Activated B cell treated with CpG ODN at 0.5 μM for 24 hours (primary cell): ENCODE measurements at regions not wholly inside any gene's neighbourhood (a gene's known extent, or its start where the extent isn't known, plus 50 kb on each side); places are given as distances from the start of the nearest gene placed in this dataset.

ENCODE experiments used
- ATAC-seq: fragments of 200-7000 bp; cut with Tn5 transposase; one replicate; pipeline ENCODE4 v1.10.0; 2021; ENCODE audit warnings: low read depth, mild to moderate bottlenecking, moderate library complexity
- CTCF ChIA-PET: fragments of 350-600 bp; sonication (Branson Sonifier 250); formaldehyde crosslinking; loops from one replicate; lab custom pipeline; 2021; ENCODE audit warnings: antibody characterized with exemption; lab: Charles Lee
- POLR2A ChIA-PET: fragments of 350-600 bp; sonication (Branson Sonifier 250); formaldehyde crosslinking; loops from one replicate; lab custom pipeline; 2021; ENCODE audit warnings: antibody characterized with exemption; lab: Charles Lee
- DNase-seq: peaks from one replicate; pipeline ENCODE4 v3.0.0; 2022
- H3K27ac Mint-ChIP-seq: one replicate; pipeline ENCODE4 v1.8.0; 2020; ENCODE audit warnings: mixed read lengths
- H3K27me3 Mint-ChIP-seq: one replicate; pipeline ENCODE4 v1.8.0; 2021; ENCODE audit warnings: mixed read lengths
- H3K36me3 Mint-ChIP-seq: one replicate; pipeline ENCODE4 v1.8.0; 2021; ENCODE audit warnings: low read depth, mixed read lengths
- H3K4me1 Mint-ChIP-seq: one replicate; pipeline ENCODE4 v1.8.0; 2021; ENCODE audit warnings: mixed read lengths
- H3K4me3 Mint-ChIP-seq: one replicate; pipeline ENCODE4 v1.8.0; 2020; ENCODE audit warnings: mild to moderate bottlenecking, mixed read lengths
- H3K9me3 Mint-ChIP-seq: one replicate; pipeline ENCODE4 v1.8.0; 2020; ENCODE audit warnings: mixed read lengths
- intact Hi-C: fragments of 100-400 bp; cut with micrococcal nuclease; formaldehyde crosslinking; loops from one replicate; pipeline ENCODE4 v1.15.1; 2024
- TF ChIP-seq, protein P1 (sequence below): fragments of 200-600 bp; IDR thresholded peaks from one replicate; pipeline ENCODE4 v1.8.0; 2022; ENCODE audit warnings: antibody characterized with exemption, mild to moderate bottlenecking

DNA sequence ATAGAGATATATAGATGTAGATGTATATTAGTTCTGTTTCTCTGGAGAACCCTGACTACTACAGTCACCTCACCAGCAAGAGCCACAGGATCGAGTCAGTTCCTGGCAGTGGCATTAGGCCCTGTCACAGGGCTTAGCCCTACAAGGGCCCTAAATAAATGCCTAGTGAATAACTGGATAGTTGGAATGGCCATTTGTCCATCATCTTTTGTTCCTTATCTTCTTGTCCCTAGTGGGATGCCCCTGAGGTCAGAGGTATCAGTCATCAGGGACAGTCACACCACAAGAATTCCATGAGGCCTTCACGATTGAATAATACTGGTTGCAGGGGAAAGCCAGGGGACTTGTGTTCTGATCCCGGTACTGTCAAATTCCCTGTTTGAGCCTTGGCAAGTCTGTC is 204.9 kb upstream of the PPP2R3A start:
- H3K36me3 Mint-ChIP-seq: no peaks in the 10 kb centered on the region
- CTCF ChIA-PET: no interaction called here
- no peaks in the 10 kb centered on the region for H3K27me3 Mint-ChIP-seq
- intact Hi-C loops: no loop called here
- H3K4me3 Mint-ChIP-seq: no peak overlapping the region
- no peak for DNase-seq
- no peaks in the 10 kb centered on the region for H3K4me1 Mint-ChIP-seq
- POLR2A ChIA-PET: no interaction called here
- H3K9me3 Mint-ChIP-seq: peaks cover 5% of the 10 kb centered on the region
- no peak for ATAC-seq
- TF ChIP-seq, protein P1, sequence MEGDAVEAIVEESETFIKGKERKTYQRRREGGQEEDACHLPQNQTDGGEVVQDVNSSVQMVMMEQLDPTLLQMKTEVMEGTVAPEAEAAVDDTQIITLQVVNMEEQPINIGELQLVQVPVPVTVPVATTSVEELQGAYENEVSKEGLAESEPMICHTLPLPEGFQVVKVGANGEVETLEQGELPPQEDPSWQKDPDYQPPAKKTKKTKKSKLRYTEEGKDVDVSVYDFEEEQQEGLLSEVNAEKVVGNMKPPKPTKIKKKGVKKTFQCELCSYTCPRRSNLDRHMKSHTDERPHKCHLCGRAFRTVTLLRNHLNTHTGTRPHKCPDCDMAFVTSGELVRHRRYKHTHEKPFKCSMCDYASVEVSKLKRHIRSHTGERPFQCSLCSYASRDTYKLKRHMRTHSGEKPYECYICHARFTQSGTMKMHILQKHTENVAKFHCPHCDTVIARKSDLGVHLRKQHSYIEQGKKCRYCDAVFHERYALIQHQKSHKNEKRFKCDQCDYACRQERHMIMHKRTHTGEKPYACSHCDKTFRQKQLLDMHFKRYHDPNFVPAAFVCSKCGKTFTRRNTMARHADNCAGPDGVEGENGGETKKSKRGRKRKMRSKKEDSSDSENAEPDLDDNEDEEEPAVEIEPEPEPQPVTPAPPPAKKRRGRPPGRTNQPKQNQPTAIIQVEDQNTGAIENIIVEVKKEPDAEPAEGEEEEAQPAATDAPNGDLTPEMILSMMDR: no peak
- no peak overlapping the region for H3K27ac Mint-ChIP-seq

DNA sequence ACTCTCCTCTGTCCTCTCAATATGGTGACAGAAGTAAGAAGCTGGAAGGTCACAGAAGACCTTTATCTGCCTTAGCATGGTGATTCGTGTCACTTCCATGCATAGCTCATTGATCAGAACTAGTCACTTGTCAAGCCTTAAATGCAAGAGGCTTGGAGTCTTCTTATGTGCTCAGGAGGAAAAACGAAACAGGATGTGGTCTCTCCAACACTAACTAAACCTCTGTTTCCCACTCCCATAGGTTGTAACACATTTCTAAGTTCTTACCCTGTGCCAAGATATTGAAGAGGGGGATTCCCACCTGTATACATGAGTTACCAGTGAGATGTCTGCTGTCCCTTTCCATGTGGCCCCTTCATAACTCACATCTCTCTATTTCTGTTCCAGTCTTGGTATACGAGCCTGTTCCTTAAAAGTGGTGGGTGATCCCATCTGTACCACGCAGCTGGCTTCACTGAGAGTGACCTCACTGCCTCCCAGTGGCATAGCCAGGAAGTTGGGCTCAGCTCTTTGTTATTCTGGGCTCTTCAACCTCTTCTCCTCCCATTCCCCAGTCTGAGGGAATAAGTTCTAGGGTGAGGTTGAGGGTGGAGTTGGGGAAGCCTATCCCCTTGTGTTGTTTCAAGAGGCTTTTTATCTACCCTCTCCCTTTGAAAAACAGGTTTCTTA is 203.2 kb upstream of the PPP2R3A start:
- no peaks in the 10 kb centered on the region for H3K4me1 Mint-ChIP-seq
- CTCF ChIA-PET: no interaction called here
- DNase-seq (no peak), ATAC-seq (no peak)
- H3K27me3 Mint-ChIP-seq: no peaks in the 10 kb centered on the region
- intact Hi-C loops: no loop called here
- H3K9me3 Mint-ChIP-seq: peaks cover 5% of the 10 kb centered on the region
- no peak overlapping the region for H3K4me3 Mint-ChIP-seq
- POLR2A ChIA-PET: no interaction called here
- TF ChIP-seq, protein P1: no peak
- H3K36me3 Mint-ChIP-seq: no peaks in the 10 kb centered on the region
- no peak overlapping the region for H3K27ac Mint-ChIP-seq

DNA sequence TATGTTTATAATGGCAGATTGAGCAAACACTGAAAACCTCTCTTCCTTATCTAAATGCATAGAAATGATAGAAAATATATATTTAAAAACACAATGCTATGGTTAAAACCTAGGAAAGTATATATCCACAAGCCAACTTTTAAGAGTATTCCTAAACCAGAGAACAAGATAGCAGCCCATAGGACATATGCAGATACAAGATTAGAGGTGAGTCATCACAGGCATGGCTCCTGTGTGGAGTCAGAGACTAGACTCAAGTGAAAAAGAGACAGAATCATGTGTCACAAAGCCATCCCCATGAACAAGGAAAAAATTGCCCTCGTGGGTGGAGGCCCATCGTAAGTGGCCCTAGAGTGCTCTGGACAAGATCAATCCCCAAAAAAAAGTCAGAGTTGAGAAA is 199.4 kb upstream of the PPP2R3A start:
- Mint-ChIP-seq H3K4me3 (no peak overlapping the region), H3K27me3 (no peaks in the 10 kb centered on the region), H3K9me3 (peaks cover 5% of the 10 kb centered on the region), H3K27ac (no peak overlapping the region), H3K4me1 (no peaks in the 10 kb centered on the region), H3K36me3 (no peaks in the 10 kb centered on the region)
- TF ChIP-seq, protein P1: no peak
- ChIA-PET CTCF (no interaction called here), POLR2A (no interaction called here)
- intact Hi-C loops: no loop called here
- no peak for DNase-seq
- no peak for ATAC-seq

DNA sequence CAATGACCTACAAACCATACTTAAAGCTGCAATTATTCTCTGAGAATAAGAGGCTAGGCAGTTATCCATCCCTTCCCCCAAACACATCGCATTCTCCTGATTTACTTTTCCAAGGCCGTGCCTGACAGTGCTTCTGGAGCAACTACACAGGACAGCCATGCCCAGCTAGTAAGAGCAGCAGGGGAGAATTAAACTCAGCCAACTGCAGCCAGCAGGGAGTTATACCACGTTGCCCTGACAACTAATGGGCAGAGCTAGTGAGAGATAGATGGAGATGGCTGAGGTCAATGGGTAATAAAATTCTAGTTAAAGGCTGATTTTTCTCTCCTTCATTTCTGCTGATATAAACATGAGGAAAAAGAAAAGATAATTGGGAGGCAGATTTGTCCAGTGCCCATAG is 193.8 kb upstream of the PPP2R3A start:
- H3K4me3 Mint-ChIP-seq: no peak overlapping the region
- H3K4me1 Mint-ChIP-seq: no peaks in the 10 kb centered on the region
- no peak overlapping the region for H3K27ac Mint-ChIP-seq
- TF ChIP-seq, protein P1: no peak
- intact Hi-C loops: no loop called here
- H3K36me3 Mint-ChIP-seq: no peaks in the 10 kb centered on the region
- POLR2A ChIA-PET: no interaction called here
- ATAC-seq (no peak), DNase-seq (no peak)
- no peaks in the 10 kb centered on the region for H3K9me3 Mint-ChIP-seq
- H3K27me3 Mint-ChIP-seq: no peaks in the 10 kb centered on the region
- CTCF ChIA-PET: no interaction called here

DNA sequence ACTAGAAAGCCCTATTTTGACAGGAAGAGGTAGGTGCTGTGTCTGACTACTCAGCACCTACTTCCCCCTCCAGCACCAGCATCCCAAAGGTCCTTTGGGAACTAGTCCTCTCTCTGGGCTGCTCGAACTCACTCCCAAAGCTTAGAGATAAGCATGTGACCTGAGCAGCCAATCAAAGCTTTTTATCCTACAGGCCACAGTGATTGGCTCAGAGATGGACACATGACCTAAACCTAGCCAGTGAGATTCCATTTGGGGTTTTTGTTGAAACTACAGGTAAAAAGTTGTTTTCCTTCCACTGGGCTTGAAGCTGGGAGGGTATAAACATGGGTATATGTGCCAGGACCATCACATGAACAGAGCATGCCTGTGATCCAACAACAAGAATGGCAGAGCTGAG is 186.5 kb upstream of the PPP2R3A start:
- intact Hi-C loops: no loop called here
- ChIA-PET POLR2A (no interaction called here), CTCF (no interaction called here)
- Mint-ChIP-seq H3K36me3 (no peaks in the 10 kb centered on the region), H3K4me3 (no peak overlapping the region), H3K9me3 (no peaks in the 10 kb centered on the region), H3K27me3 (no peaks in the 10 kb centered on the region), H3K27ac (no peak overlapping the region), H3K4me1 (no peaks in the 10 kb centered on the region)
- DNase-seq: no peak
- no peak for ATAC-seq
- TF ChIP-seq, protein P1: no peak
